Thyroid gland (tissue), 4 donors: ENCODE measurements at regions not wholly inside any gene's neighbourhood (a gene's known extent, or its start where the extent isn't known, plus 50 kb on each side); places are given as distances from the start of the nearest gene placed in this dataset.

ENCODE experiments used
- CTCF ChIP-seq, 6 experiments: fragments of 200-600 bp in 3 of 6; fragments of 450-650 bp in 3 of 6; sonication (generic) in 3 of 6; IDR thresholded peaks; one replicate each; pipeline ENCODE4 v1.5.1; 2016 to 2019; ENCODE audit warnings: antibody characterized with exemption in 6 of 6, mild to moderate bottlenecking in 2 of 6, inconsistent platforms in 1 of 6, moderate library complexity in 1 of 6
- POLR2A ChIP-seq, 2 donors: fragments of 450-650 bp; IDR thresholded peaks; one replicate each; pipeline ENCODE4 v1.6.1; 2017; ENCODE audit warnings: antibody characterized with exemption in 2 of 2, mild to moderate bottlenecking in 2 of 2, moderate library complexity in 1 of 2

- TF ChIP-seq POLR2A (IDR thresholded peaks at IDR 0.05): no peak
- no peak for TF ChIP-seq CTCF (IDR thresholded peaks at IDR 0.05)
Observed at GRCh38 chr6:22221630-22222029, 75.2 kb downstream of the PRL start.
